NT2/D1 (cell line): ENCODE measurements at regions not wholly inside any gene's neighbourhood (a gene's known extent, or its start where the extent isn't known, plus 50 kb on each side); places are given as distances from the start of the nearest gene placed in this dataset.

ENCODE experiments used
- DNase-seq: peaks from one replicate; pipeline ENCODE4 v3.0.0-alpha.2; 2011; ENCODE audit warnings: low read depth, low spot score
- H3K27me3 ChIP-seq: 2 replicates; pipeline ENCODE4 v1.6.0; 2011; ENCODE audit warnings: mild to moderate bottlenecking; ENCODE audit not compliant: insufficient read length, insufficient read depth
- H3K36me3 ChIP-seq: 2 replicates; pipeline ENCODE4 v1.6.1; 2011; ENCODE audit warnings: mild to moderate bottlenecking, low read length, mixed read lengths; ENCODE audit not compliant: insufficient read depth, insufficient read length
- H3K4me1 ChIP-seq: 2 replicates; pipeline ENCODE4 v1.5.1; 2011; ENCODE audit not compliant: insufficient read depth, insufficient read length
- H3K4me3 ChIP-seq: 2 replicates; pipeline ENCODE4 v1.5.1; 2011; ENCODE audit warnings: low read depth; ENCODE audit not compliant: insufficient read length
- H3K9ac ChIP-seq: 2 replicates; pipeline ENCODE4 v1.6.0; 2011; ENCODE audit warnings: low read depth; ENCODE audit not compliant: insufficient read length
- H3K9me3 ChIP-seq: 2 replicates; pipeline ENCODE4 v1.5.1; 2011; ENCODE audit warnings: mild to moderate bottlenecking, low read length; ENCODE audit not compliant: insufficient read depth
- SUZ12 ChIP-seq: IDR thresholded peaks from 2 replicates; pipeline ENCODE4 v1.6.1; 2011; ENCODE audit not compliant: insufficient read length, insufficient read depth; ENCODE audit errors: extremely low read depth
- YY1 ChIP-seq: IDR thresholded peaks from 2 replicates; pipeline ENCODE4 v1.6.1; 2011; ENCODE audit not compliant: insufficient read length, insufficient read depth
- ZNF274 ChIP-seq: IDR thresholded peaks from 2 replicates; pipeline ENCODE4 v1.6.1; 2011; ENCODE audit warnings: mild to moderate bottlenecking, low read depth, low read length

GRCh38 chr5:3342271-3343100 is 253.1 kb upstream of the IRX1 start:
- TF ChIP-seq SUZ12 (no peak), YY1 (no peak), ZNF274 (no peak)
- no peaks in the 10 kb centered on the region for H3K9me3 ChIP-seq
- DNase-seq, result no peak
- H3K36me3 ChIP-seq, result no peaks in the 10 kb centered on the region
- no peak overlapping the region for H3K4me3 ChIP-seq
- no peaks in the 10 kb centered on the region for H3K27me3 ChIP-seq
- H3K4me1 ChIP-seq, result no peaks in the 10 kb centered on the region
- H3K9ac ChIP-seq, result no peak overlapping the region

DNA sequence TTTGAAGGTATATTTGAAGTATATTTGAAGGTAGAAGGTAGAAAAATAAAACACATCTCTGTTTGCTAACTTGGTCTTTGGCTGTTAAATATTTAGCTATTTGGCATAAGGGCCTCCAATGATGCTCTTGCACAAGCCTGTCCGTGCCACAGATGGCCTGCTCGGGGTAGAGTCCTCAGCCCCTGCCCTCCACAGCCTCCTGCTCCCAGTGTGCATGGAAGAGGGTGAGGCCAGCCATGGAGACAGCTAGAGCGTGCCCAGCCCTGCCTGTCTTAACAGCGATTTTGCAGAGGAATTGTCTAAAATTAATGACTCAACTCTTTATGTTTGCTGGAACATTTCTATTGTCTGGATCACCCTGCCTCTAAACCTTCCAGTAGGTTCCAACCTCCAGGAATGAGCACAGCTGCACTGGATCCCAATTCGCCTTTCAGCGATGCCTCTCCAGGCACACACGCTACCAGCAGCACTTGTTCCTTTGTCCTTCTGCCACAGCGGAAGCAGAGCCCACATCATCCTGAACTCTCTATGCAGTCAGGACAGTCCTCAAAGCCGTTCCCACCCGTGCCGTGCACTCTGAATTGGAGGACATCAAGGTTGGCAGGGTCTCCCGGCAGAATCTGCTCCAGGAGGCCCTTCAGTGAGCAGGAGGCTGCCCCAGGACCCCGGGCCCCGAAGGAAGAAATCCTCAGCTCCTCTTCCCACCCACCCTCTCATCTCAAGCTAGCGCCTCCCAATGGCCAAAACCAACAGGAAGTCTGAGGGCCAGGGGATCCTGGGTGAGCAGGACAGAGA is 254.0 kb upstream of the IRX1 start:
- Histone ChIP-seq H3K4me1 (no peaks in the 10 kb centered on the region), H3K27me3 (no peaks in the 10 kb centered on the region), H3K9me3 (no peaks in the 10 kb centered on the region), H3K9ac (no peak overlapping the region), H3K36me3 (no peaks in the 10 kb centered on the region), H3K4me3 (no peak overlapping the region)
- TF ChIP-seq SUZ12 (no peak), YY1 (no peak), ZNF274 (no peak)
- no peak for DNase-seq

DNA sequence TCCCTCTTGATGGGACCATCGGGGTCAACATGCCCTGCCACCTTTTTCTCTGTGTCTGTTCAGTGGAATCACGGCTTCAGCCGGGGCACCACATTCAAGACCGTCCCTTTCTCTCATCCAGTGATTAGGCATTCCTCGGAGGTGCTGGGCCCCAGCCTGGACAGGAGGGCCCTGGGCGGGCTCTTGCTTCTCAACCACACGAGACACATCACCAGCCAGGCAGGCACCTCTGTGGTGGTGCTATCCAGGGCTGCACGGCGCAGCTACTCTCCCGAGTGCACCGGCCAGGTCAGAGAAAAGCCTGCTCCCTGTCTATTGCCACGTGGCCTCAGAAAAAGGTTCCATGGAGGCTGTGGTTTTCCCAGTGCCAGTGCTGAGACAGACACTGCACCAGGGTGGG is 255.2 kb upstream of the IRX1 start:
- no peaks in the 10 kb centered on the region for H3K4me1 ChIP-seq
- H3K27me3 ChIP-seq, result no peaks in the 10 kb centered on the region
- H3K9me3 ChIP-seq, result no peaks in the 10 kb centered on the region
- TF ChIP-seq YY1 (no peak), ZNF274 (no peak), SUZ12 (no peak)
- no peak for DNase-seq
- no peak overlapping the region for H3K9ac ChIP-seq
- no peak overlapping the region for H3K4me3 ChIP-seq
- no peaks in the 10 kb centered on the region for H3K36me3 ChIP-seq

- no peaks in the 10 kb centered on the region for H3K36me3 ChIP-seq
- H3K4me1 ChIP-seq, result no peaks in the 10 kb centered on the region
- H3K27me3 ChIP-seq, result no peaks in the 10 kb centered on the region
- H3K9ac ChIP-seq, result no peak overlapping the region
- no peak overlapping the region for H3K4me3 ChIP-seq
- no peak for DNase-seq
- H3K9me3 ChIP-seq, result no peaks in the 10 kb centered on the region
- no peak for TF ChIP-seq YY1
- no peak for TF ChIP-seq SUZ12
- TF ChIP-seq ZNF274, result no peak
Measured at GRCh38 chr5:3339798-3340115, 255.9 kb upstream of the IRX1 start.

DNA sequence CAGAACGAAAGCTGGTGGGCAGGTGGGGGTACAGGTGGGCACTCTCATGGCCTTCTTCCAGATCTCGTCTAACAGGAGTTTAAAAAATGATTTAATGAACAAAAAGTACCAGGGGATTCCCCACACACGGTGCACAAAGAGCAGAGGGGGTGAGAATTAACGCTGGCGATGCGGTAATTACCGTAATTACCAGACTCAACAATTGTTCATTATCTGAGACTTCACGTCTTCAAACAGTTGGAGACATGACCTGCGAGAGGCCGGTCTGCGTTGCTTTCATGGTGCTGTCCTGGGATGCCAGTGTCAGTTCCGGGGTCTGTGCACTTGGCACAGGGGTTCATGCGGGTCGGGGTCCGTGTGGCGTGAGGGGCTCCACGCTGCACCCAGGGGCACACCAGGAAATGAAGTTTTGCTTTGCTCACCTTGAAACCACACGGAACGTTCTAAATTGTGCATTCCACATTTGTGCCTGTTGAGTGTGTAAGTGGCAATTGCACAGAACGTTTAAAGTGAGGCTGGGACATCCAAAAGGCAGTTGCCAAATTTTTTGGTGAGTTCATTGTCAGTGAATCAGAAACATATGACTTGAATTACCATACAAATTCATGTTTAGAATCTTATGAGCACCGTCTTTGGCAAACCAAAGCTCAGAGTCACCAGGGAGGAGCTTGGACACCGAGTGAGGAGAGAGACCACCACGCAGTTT is 256.4 kb upstream of the IRX1 start:
- H3K27me3 ChIP-seq, result no peaks in the 10 kb centered on the region
- DNase-seq, result no peak
- no peak for TF ChIP-seq YY1
- TF ChIP-seq SUZ12, result no peak
- TF ChIP-seq ZNF274, result no peak

DNA sequence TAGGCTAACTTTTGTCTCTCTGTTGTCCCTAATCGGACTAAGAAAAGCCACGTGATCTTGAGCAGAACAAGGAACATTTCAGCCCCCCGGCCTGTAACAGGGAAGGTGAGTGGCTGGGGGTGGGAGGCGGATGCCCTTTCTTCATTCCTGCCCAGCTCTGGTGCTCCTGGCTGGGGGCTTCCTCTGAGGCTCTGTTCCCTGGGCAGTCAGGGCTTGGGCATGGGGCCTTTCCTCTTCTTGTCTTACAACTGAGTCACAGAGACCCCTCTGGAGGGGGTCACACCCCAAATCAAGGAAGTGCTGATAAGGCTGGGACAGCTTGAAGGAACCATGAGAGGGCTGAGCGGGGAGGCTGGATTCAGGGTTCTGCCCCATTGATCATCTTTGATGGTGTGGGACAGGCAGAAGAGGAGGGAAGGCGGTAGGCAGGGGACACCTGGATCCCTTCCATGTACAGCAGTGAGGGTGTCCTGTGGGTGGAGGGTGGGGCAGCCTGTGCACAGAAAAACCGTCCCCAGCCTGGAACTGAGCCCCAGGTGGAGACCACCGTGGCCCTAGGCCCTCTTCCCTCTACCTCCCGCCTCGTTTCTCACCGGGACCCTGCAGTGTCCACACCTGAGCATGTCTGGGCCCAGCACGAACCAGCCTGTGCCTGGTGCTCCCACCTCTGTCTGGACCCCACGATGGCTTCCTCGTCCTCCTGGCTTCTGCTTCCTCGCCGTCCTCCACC is 257.7 kb upstream of the IRX1 start:
- Histone ChIP-seq H3K9me3 (no peaks in the 10 kb centered on the region), H3K4me3 (no peak overlapping the region), H3K36me3 (no peaks in the 10 kb centered on the region), H3K4me1 (no peaks in the 10 kb centered on the region), H3K27me3 (no peaks in the 10 kb centered on the region), H3K9ac (no peak overlapping the region)
- TF ChIP-seq YY1 (no peak), ZNF274 (no peak), SUZ12 (no peak)
- DNase-seq, result no peak

More for the DNA sequence above, 256.4 kb upstream of the IRX1 start:
- H3K36me3 ChIP-seq, result no peaks in the 10 kb centered on the region
- no peak overlapping the region for H3K4me3 ChIP-seq
- H3K9ac ChIP-seq, result no peak overlapping the region
- H3K4me1 ChIP-seq, result no peaks in the 10 kb centered on the region
- no peaks in the 10 kb centered on the region for H3K9me3 ChIP-seq
